HEK293 (cell line): ENCODE measurements at regions not wholly inside any gene's neighbourhood (a gene's known extent, or its start where the extent isn't known, plus 50 kb on each side); places are given as distances from the start of the nearest gene placed in this dataset.

ENCODE experiments used
- CTCF ChIA-PET: fragments of 350-600 bp; formaldehyde crosslinking; extraction: SDS; loops from one replicate; lab custom pipeline; 2021; ENCODE audit warnings: antibody characterized with exemption; lab: Yijun Ruan, JAX
- POLR2A ChIA-PET: fragments of 300-600 bp; formaldehyde crosslinking; extraction: SDS; loops from one replicate; lab custom pipeline; 2020; ENCODE audit warnings: antibody characterized with exemption, inconsistent platforms; lab: Yijun Ruan, JAX
- H3K27ac ChIP-seq: fragments of 200-500 bp; sonication (Bioruptor generic); 2 replicates; pipeline ENCODE4 v1.5.1; 2014; ENCODE audit warnings: low read depth, low read length, control low read depth, inconsistent platforms; ENCODE audit errors: extremely low read depth
- H3K36me3 ChIP-seq, 2 experiments: fragments of 200-500 bp in 1 of 2; sonication (Bioruptor generic) in 1 of 2; 1 replicate in 1 of 2; 2 replicates in 1 of 2; pipeline ENCODE4 v1.5.1; 2014 to 2017; ENCODE audit warnings: inconsistent platforms in 2 of 2, low read length in 2 of 2; ENCODE audit not compliant: control insufficient read depth in 2 of 2, insufficient read depth in 1 of 2
- H3K4me1 ChIP-seq: fragments of 200-500 bp; sonication (Bioruptor generic); 2 replicates; pipeline ENCODE4 v1.5.1; 2014; ENCODE audit warnings: mild to moderate bottlenecking, low read length, inconsistent platforms; ENCODE audit not compliant: control insufficient read depth, insufficient read depth
- H3K4me3 ChIP-seq: 2 replicates; pipeline ENCODE4 v1.5.1; 2011; ENCODE audit warnings: low read depth, mild to moderate bottlenecking, control low read depth, low read length, moderate library complexity
- H3K9me3 ChIP-seq: fragments of 200-500 bp; sonication (Bioruptor generic); 2 replicates; pipeline ENCODE4 v1.5.1; 2014; ENCODE audit warnings: low read depth, low read length, inconsistent platforms; ENCODE audit not compliant: control insufficient read depth, insufficient read depth
- IKZF3 ChIP-seq: fragments of 450-650 bp; IDR thresholded peaks from 2 replicates; pipeline ENCODE4 v1.5.0; 2018; ENCODE audit warnings: missing biosample characterization, mild to moderate bottlenecking, missing genetic modification characterization, moderate library complexity
- KLF1 ChIP-seq: fragments of 450-650 bp; formaldehyde crosslinking; IDR thresholded peaks from 2 replicates; pipeline ENCODE4 v1.5.1; 2016; ENCODE audit warnings: missing biosample characterization, missing genetic modification characterization
- PATZ1 ChIP-seq: fragments of 450-650 bp; formaldehyde crosslinking; IDR thresholded peaks from 2 replicates; pipeline ENCODE4 v1.5.1; 2016; ENCODE audit warnings: missing biosample characterization, missing genetic modification characterization
- SP3 ChIP-seq: fragments of 450-650 bp; formaldehyde crosslinking; IDR thresholded peaks from 2 replicates; pipeline ENCODE4 v1.5.1; 2016; ENCODE audit warnings: missing biosample characterization, missing genetic modification characterization
- SP7 ChIP-seq: fragments of 450-650 bp; formaldehyde crosslinking; IDR thresholded peaks from 2 replicates; pipeline ENCODE4 v1.5.1; 2016; ENCODE audit warnings: missing biosample characterization, missing genetic modification characterization
- ZBTB1 ChIP-seq: fragments of 450-650 bp; formaldehyde crosslinking; IDR thresholded peaks from 2 replicates; pipeline ENCODE4 v1.5.1; 2016; ENCODE audit warnings: missing biosample characterization, missing genetic modification characterization
- ZBTB10 ChIP-seq: fragments of 450-650 bp; formaldehyde crosslinking; IDR thresholded peaks from 2 replicates; pipeline ENCODE4 v1.5.1; 2016; ENCODE audit warnings: missing biosample characterization, missing genetic modification characterization
- ZFP37 ChIP-seq: fragments of 450-650 bp; formaldehyde crosslinking; IDR thresholded peaks from 2 replicates; pipeline ENCODE4 v1.5.1; 2016; ENCODE audit warnings: missing biosample characterization, missing genetic modification characterization
- ZNF114 ChIP-seq: fragments of 450-650 bp; formaldehyde crosslinking; IDR thresholded peaks from 2 replicates; pipeline ENCODE4 v1.5.0; 2017; ENCODE audit warnings: missing biosample characterization, missing genetic modification characterization
- ZNF146 ChIP-seq: fragments of 450-650 bp; formaldehyde crosslinking; IDR thresholded peaks from 2 replicates; pipeline ENCODE4 v1.5.1; 2016; ENCODE audit warnings: missing biosample characterization, missing genetic modification characterization
- ZNF155 ChIP-seq: fragments of 450-650 bp; formaldehyde crosslinking; IDR thresholded peaks from 2 replicates; pipeline ENCODE4 v1.5.1; 2016; ENCODE audit warnings: missing biosample characterization, missing genetic modification characterization
- ZNF223 ChIP-seq: fragments of 450-650 bp; formaldehyde crosslinking; IDR thresholded peaks from 2 replicates; pipeline ENCODE4 v1.5.1; 2016; ENCODE audit warnings: missing biosample characterization, missing genetic modification characterization
- ZNF266 ChIP-seq: fragments of 450-650 bp; formaldehyde crosslinking; IDR thresholded peaks from 2 replicates; pipeline ENCODE4 v1.5.1; 2016; ENCODE audit warnings: missing biosample characterization, missing genetic modification characterization, low read depth
- ZNF280C ChIP-seq: fragments of 450-650 bp; formaldehyde crosslinking; IDR thresholded peaks from 2 replicates; pipeline ENCODE4 v1.5.1; 2016; ENCODE audit warnings: missing biosample characterization, missing genetic modification characterization
- ZNF398 ChIP-seq: fragments of 450-650 bp; formaldehyde crosslinking; IDR thresholded peaks from 2 replicates; pipeline ENCODE4 v1.5.1; 2017; ENCODE audit warnings: missing biosample characterization, missing genetic modification characterization
- ZNF416 ChIP-seq: fragments of 450-650 bp; formaldehyde crosslinking; IDR thresholded peaks from 2 replicates; pipeline ENCODE4 v1.5.1; 2016; ENCODE audit warnings: missing biosample characterization, missing genetic modification characterization
- ZNF449 ChIP-seq: fragments of 450-650 bp; formaldehyde crosslinking; IDR thresholded peaks from 2 replicates; pipeline ENCODE4 v1.5.1; 2017; ENCODE audit warnings: missing biosample characterization, mild to moderate bottlenecking, missing genetic modification characterization, moderate library complexity
- ZNF544 ChIP-seq: fragments of 450-650 bp; formaldehyde crosslinking; IDR thresholded peaks from 2 replicates; pipeline ENCODE4 v1.5.0; 2017; ENCODE audit warnings: missing biosample characterization, missing genetic modification characterization
- ZNF580 ChIP-seq: fragments of 450-650 bp; formaldehyde crosslinking; IDR thresholded peaks from 2 replicates; pipeline ENCODE4 v1.5.1; 2016; ENCODE audit warnings: missing biosample characterization, missing genetic modification characterization
- ZNF610 ChIP-seq: fragments of 450-650 bp; formaldehyde crosslinking; IDR thresholded peaks from 2 replicates; pipeline ENCODE4 v1.5.1; 2016; ENCODE audit warnings: missing biosample characterization, missing genetic modification characterization, borderline replicate concordance
- ZNF629 ChIP-seq: fragments of 450-650 bp; formaldehyde crosslinking; IDR thresholded peaks from 2 replicates; pipeline ENCODE4 v1.5.1; 2017; ENCODE audit warnings: missing biosample characterization, missing genetic modification characterization
- ZNF677 ChIP-seq: fragments of 450-650 bp; IDR thresholded peaks from 2 replicates; pipeline ENCODE4 v1.5.0; 2018; ENCODE audit warnings: missing biosample characterization, mild to moderate bottlenecking, missing genetic modification characterization, moderate library complexity
- ZNF792 ChIP-seq: fragments of 450-650 bp; formaldehyde crosslinking; IDR thresholded peaks from 2 replicates; pipeline ENCODE4 v1.5.1; 2016; ENCODE audit warnings: missing biosample characterization, missing genetic modification characterization
- ZSCAN18 ChIP-seq: fragments of 450-650 bp; formaldehyde crosslinking; IDR thresholded peaks from 2 replicates; pipeline ENCODE4 v1.5.1; 2016; ENCODE audit warnings: missing biosample characterization, missing genetic modification characterization

GRCh38 chr2:3044587-3045317, 332.9 kb downstream of the EIPR1 start:
- Histone ChIP-seq H3K27ac (no peak overlapping the region), H3K9me3 (no peaks in the 10 kb centered on the region), H3K4me1 (no peaks in the 10 kb centered on the region), H3K36me3 (no peaks in the 10 kb centered on the region), H3K4me3 (no peak overlapping the region)
- TF ChIP-seq ZNF580 (tag by site-specific recombination), result no peak
- TF ChIP-seq KLF1 (tag by site-specific recombination), result no peak
- no peak for TF ChIP-seq ZNF792 (tag by site-specific recombination)
- TF ChIP-seq ZFP37 (tag by site-specific recombination), result no peak
- TF ChIP-seq ZNF416 (tag by site-specific recombination), result no peak
- TF ChIP-seq ZNF610 (tag by site-specific recombination), result no peak
- no peak for TF ChIP-seq ZNF629 (tag by site-specific recombination)
- TF ChIP-seq ZNF223 (tag by site-specific recombination), result no peak
- TF ChIP-seq ZNF266 (tag by site-specific recombination), result no peak
- no peak for TF ChIP-seq ZNF114 (tag by site-specific recombination)
- TF ChIP-seq ZNF398 (tag by site-specific recombination), result no peak
- no peak for TF ChIP-seq ZNF544
- no peak for TF ChIP-seq ZSCAN18
- no peak for TF ChIP-seq ZNF146 (tag by site-specific recombination)
- no peak for TF ChIP-seq PATZ1 (tag by site-specific recombination)
- TF ChIP-seq ZNF280C (tag by site-specific recombination), result no peak
- TF ChIP-seq ZNF155 (tag by site-specific recombination), result no peak
- POLR2A ChIA-PET, result no interaction called here
- CTCF ChIA-PET, result no interaction called here

- no peaks in the 10 kb centered on the region for H3K36me3 ChIP-seq
- CTCF ChIA-PET, result no interaction called here
- H3K4me3 ChIP-seq, result no peak overlapping the region
- H3K9me3 ChIP-seq, result no peaks in the 10 kb centered on the region
- H3K27ac ChIP-seq, result no peak overlapping the region
- no peaks in the 10 kb centered on the region for H3K4me1 ChIP-seq
- POLR2A ChIA-PET, result no interaction called here
- TF ChIP-seq ZNF449 (no peak), SP3 (no peak), SP7 (no peak), IKZF3 (tag by site-specific recombination) (no peak), ZBTB1 (tag by site-specific recombination) (no peak), ZBTB10 (tag by site-specific recombination) (no peak), ZNF677 (no peak)
Measured at GRCh38 chr2:3043726-3044125, 333.9 kb downstream of the EIPR1 start.
